Hepatocyte (in vitro differentiated cells): ENCODE measurements at regions not wholly inside any gene's neighbourhood (a gene's known extent, or its start where the extent isn't known, plus 50 kb on each side); places are given as distances from the start of the nearest gene placed in this dataset.

Experiments used
- DNase-seq: peaks from one replicate; pipeline ENCODE4 v3.0.0-alpha.2; 2016; ENCODE audit warnings: low spot score
- H2AFZ ChIP-seq: fragments of 200-600 bp; sonication (generic); 2 replicates; pipeline ENCODE4 v1.6.0; 2016; ENCODE audit warnings: antibody characterized with exemption, mild to moderate bottlenecking
- H3K27ac ChIP-seq: fragments of 200-600 bp; sonication (generic); 2 replicates; pipeline ENCODE4 v1.5.1; 2016; ENCODE audit warnings: mild to moderate bottlenecking
- H3K27me3 ChIP-seq: fragments of 200-600 bp; sonication (generic); 2 replicates; pipeline ENCODE4 v1.6.1; 2016
- H3K36me3 ChIP-seq: fragments of 200-600 bp; sonication (generic); replicated peaks from 2 replicates; pipeline ENCODE4 v1.5.1; 2016; ENCODE audit warnings: low read depth; ENCODE audit not compliant: insufficient read depth
- H3K4me1 ChIP-seq: fragments of 200-600 bp; sonication (generic); 2 replicates; pipeline ENCODE4 v1.5.1; 2016; ENCODE audit warnings: mild to moderate bottlenecking, moderate library complexity; ENCODE audit not compliant: insufficient read depth
- H3K4me2 ChIP-seq: fragments of 200-600 bp; sonication (generic); 2 replicates; pipeline ENCODE4 v1.6.0; 2016
- H3K4me3 ChIP-seq: fragments of 200-600 bp; sonication (generic); 2 replicates; pipeline ENCODE4 v1.5.1; 2016; ENCODE audit warnings: mild to moderate bottlenecking
- H3K79me2 ChIP-seq: fragments of 200-600 bp; sonication (generic); 2 replicates; pipeline ENCODE4 v1.6.0; 2017; ENCODE audit warnings: mild to moderate bottlenecking
- H3K9me2 ChIP-seq: fragments of 200-600 bp; sonication (generic); replicated peaks from 2 replicates; pipeline ENCODE4 v1.6.0; 2017; ENCODE audit warnings: mild to moderate bottlenecking; ENCODE audit not compliant: insufficient read depth
- H3K9me3 ChIP-seq: fragments of 200-600 bp; sonication (generic); 2 replicates; pipeline ENCODE4 v1.5.1; 2016; ENCODE audit warnings: low read depth, mild to moderate bottlenecking
- H4K20me1 ChIP-seq: fragments of 200-600 bp; sonication (generic); 2 replicates; pipeline ENCODE4 v1.6.0; 2016; ENCODE audit warnings: mild to moderate bottlenecking; ENCODE audit not compliant: insufficient read depth, poor library complexity, severe bottlenecking
- CTCF ChIP-seq: fragments of 200-600 bp; sonication (generic); IDR thresholded peaks from 2 replicates; pipeline ENCODE4 v1.5.1; 2016; ENCODE audit warnings: antibody characterized with exemption, mild to moderate bottlenecking; ENCODE audit not compliant: poor library complexity
- EZH2 ChIP-seq: fragments of 200-600 bp; sonication (generic); IDR thresholded peaks from 2 replicates; pipeline ENCODE4 v1.6.1; 2016; ENCODE audit warnings: antibody characterized with exemption, mild to moderate bottlenecking, borderline replicate concordance
- EZH2phosphoT487 ChIP-seq: fragments of 200-600 bp; sonication (generic); IDR thresholded peaks from one replicate; pipeline ENCODE4 v1.6.1; 2018; ENCODE audit warnings: antibody characterized with exemption, mild to moderate bottlenecking, low read depth, moderate library complexity; ENCODE audit not compliant: unreplicated experiment, severe bottlenecking
- WGBS: methylation state at CpG from one replicate; pipeline ENCODE4 v1.1.6; 2016; ENCODE audit warnings: low lambda C conversion rate; ENCODE audit errors: missing lambda C conversion rate; 5-methylcytosine and 5-hydroxymethylcytosine counted together

GRCh38 chr2:122080316-122080715 is 324.9 kb downstream of the TSN start:
- H3K27me3 ChIP-seq = no peaks in the 10 kb centered on the region
- no peaks in the 10 kb centered on the region for H3K9me3 ChIP-seq
- no peak overlapping the region for H3K4me3 ChIP-seq
- H3K4me1 ChIP-seq = no peaks in the 10 kb centered on the region
- H3K27ac ChIP-seq = no peak overlapping the region
- DNase-seq = no peak
- WGBS = 90% methylated on average over 4 of the region's 4 CpGs
- no peak overlapping the region for H2AFZ ChIP-seq
- no peaks in the 10 kb centered on the region for H3K79me2 ChIP-seq
- H4K20me1 ChIP-seq = no peaks in the 10 kb centered on the region
- TF ChIP-seq EZH2phosphoT487 = no peak
- no peak for TF ChIP-seq EZH2
- TF ChIP-seq CTCF = no peak
- H3K36me3 ChIP-seq = no peaks in the 10 kb centered on the region
- no peak overlapping the region for H3K4me2 ChIP-seq
- no peaks in the 10 kb centered on the region for H3K9me2 ChIP-seq

GRCh38 chr2:122080871-122081270 is 325.4 kb downstream of the TSN start:
- TF ChIP-seq EZH2 = no peak
- no peak for TF ChIP-seq EZH2phosphoT487
- no peak for TF ChIP-seq CTCF
- H3K27ac ChIP-seq = no peak overlapping the region
- 81% methylated on average over 2 of the region's 2 CpGs for WGBS

GRCh38 chr2:122081751-122082150 is 326.3 kb downstream of the TSN start:
- DNase-seq = no peak
- WGBS = 59% methylated on average over 3 of the region's 3 CpGs
- H3K79me2 ChIP-seq = no peaks in the 10 kb centered on the region
- H3K4me1 ChIP-seq = no peaks in the 10 kb centered on the region
- no peak overlapping the region for H3K27ac ChIP-seq
- no peak overlapping the region for H3K4me3 ChIP-seq
- TF ChIP-seq CTCF (no peak), EZH2phosphoT487 (no peak), EZH2 (no peak)
- no peaks in the 10 kb centered on the region for H3K27me3 ChIP-seq
- no peak overlapping the region for H2AFZ ChIP-seq
- no peak overlapping the region for H3K4me2 ChIP-seq
- H3K9me3 ChIP-seq = no peaks in the 10 kb centered on the region
- H3K36me3 ChIP-seq = no peaks in the 10 kb centered on the region
- H3K9me2 ChIP-seq = no peaks in the 10 kb centered on the region
- H4K20me1 ChIP-seq = no peaks in the 10 kb centered on the region

More at GRCh38 chr2:122080871-122081270, 325.4 kb downstream of the TSN start:
- Histone ChIP-seq H3K9me2 (no peaks in the 10 kb centered on the region), H3K4me1 (no peaks in the 10 kb centered on the region), H3K79me2 (no peaks in the 10 kb centered on the region), H2AFZ (no peak overlapping the region), H3K4me3 (no peak overlapping the region), H3K4me2 (no peak overlapping the region), H3K27me3 (no peaks in the 10 kb centered on the region), H4K20me1 (no peaks in the 10 kb centered on the region), H3K36me3 (no peaks in the 10 kb centered on the region), H3K9me3 (no peaks in the 10 kb centered on the region)
- no peak for DNase-seq
